ENCODE measurements at regions not wholly inside any gene's neighbourhood (a gene's known extent, or its start where the extent isn't known, plus 50 kb on each side); places are given as distances from the start of the nearest gene placed in this dataset.

DNA sequence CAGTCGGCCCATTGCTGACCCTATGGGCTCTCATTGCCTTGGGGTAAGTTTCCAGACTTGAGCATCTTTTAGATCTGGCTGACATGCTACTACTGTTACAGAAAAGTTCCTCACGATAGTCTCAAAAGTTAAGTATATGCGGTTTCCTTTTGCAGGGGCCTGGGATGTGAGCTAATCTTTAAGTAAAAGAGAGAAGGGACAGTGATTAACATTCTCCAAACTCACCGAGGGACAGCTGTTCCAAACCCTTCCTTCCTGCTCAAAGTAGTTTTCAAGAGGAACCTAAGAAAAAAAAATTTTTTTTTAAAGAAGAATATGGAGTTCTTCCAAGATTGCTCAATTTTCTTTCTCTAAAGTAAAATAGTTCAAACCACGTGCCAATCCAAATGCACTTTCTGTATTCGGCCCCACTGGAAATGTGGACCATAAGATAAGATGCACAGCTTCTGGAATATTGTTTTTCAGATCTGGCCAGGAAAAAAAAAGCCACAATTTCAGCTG, 168.0 kb upstream of the SPRY4 start:
- no peak for DNase-seq (ENCODE audit: low read depth)
- H3K4me3 ChIP-seq (ENCODE audit: low read depth, low read length) = no peak overlapping the region
- TF ChIP-seq CTCF (IDR thresholded peaks at IDR 0.05; ENCODE audit: low read depth, low read length, missing control alignments) = no peak
- in situ Hi-C loops (cut with HindIII; ENCODE audit: low sequenced_read_pairs) = no loop called here

GRCh38 chr5:142491679-142492078, 166.9 kb upstream of the SPRY4 start:
- no peak for TF ChIP-seq CTCF (IDR thresholded peaks at IDR 0.05; ENCODE audit: low read depth, low read length, missing control alignments)
- in situ Hi-C loops (cut with HindIII; ENCODE audit: low sequenced_read_pairs) = no loop called here
- no peak overlapping the region for H3K4me3 ChIP-seq (ENCODE audit: low read depth, low read length)
- DNase-seq (ENCODE audit: low read depth) = no peak

GRCh38 chr5:142491270-142491669, 166.4 kb upstream of the SPRY4 start:
- no peak overlapping the region for H3K4me3 ChIP-seq (ENCODE audit: low read depth, low read length)
- no peak for TF ChIP-seq CTCF (IDR thresholded peaks at IDR 0.05; ENCODE audit: low read depth, low read length, missing control alignments)
- no peak for DNase-seq (ENCODE audit: low read depth)
- in situ Hi-C loops (cut with HindIII; ENCODE audit: low sequenced_read_pairs) = no loop called here

DNA sequence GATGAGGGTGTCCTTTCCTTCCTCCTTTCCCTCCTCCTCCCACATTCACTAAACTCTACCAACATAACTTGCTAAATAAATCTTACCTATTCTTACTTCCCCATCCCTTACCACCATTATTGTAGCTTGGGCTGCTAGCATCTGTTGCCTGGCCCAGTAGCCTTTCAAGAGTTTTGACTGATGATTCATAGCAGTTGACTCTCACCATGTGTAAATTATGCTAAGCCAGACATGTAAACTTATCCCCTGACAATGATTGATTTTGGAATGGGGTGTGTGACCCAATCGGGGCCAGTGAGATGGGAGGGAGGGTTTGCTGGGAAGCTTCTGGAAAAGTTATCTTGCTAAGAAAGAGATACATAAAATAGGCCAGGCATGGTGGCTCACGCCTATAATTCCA, 161.8 kb upstream of the SPRY4 start:
- no peak for DNase-seq (ENCODE audit: low read depth)
- in situ Hi-C loops (cut with HindIII; ENCODE audit: low sequenced_read_pairs) = no loop called here
- TF ChIP-seq CTCF (IDR thresholded peaks at IDR 0.05; ENCODE audit: low read depth, low read length, missing control alignments) = no peak
- H3K4me3 ChIP-seq (ENCODE audit: low read depth, low read length) = no peak overlapping the region

DNA sequence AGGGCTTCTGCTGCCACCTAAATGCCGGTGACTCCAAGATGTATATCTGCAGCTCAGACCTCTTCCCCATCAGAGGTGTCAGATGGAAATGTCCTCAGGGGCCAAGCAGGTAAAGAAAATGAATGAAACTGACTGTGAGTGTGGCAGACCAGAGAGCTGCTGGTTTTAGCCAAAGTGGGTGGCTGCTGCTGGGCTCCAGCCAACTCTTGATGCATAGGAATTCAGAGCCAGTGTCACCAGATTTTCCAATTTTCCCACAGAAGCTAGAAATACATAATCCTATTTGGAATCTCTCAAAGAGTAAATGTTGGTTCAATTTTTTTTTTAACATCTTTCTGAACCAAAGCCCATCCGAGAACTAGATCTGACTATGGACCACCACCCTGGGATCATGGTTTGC, 161.2 kb upstream of the SPRY4 start:
- DNase-seq (ENCODE audit: low read depth) = no peak
- in situ Hi-C loops (cut with HindIII; ENCODE audit: low sequenced_read_pairs) = no loop called here
- H3K4me3 ChIP-seq (ENCODE audit: low read depth, low read length) = no peak overlapping the region
- TF ChIP-seq CTCF (IDR thresholded peaks at IDR 0.05; ENCODE audit: low read depth, low read length, missing control alignments) = no peak

DNA sequence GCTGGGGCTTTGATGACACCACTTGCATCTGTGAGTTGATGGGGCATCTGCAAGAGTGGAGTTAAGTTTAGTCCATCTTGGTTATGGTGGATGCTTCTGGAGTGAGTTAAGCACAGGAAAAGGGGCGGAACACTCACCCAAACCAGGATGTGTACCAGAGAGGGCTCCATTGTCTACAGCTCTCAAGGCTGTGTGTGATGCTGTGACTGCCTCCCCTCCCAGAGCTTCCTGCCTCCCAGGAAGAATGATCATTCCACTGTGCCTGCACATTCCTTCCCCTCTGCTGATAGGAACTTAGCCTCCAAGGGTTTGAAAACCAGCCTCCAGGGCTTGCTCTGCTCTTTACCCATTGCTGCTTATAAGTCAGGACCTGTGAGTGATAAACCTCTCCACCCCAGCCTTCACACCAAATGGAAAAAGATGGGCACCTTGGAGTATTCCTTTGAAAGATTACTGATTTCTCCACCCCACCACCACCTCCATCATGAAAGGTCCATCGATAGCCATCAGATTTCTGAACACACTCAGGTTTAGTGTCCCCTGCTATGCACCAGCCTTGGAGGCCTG, 160.1 kb upstream of the SPRY4 start:
- TF ChIP-seq CTCF (IDR thresholded peaks at IDR 0.05; ENCODE audit: low read depth, low read length, missing control alignments) = no peak
- H3K4me3 ChIP-seq (ENCODE audit: low read depth, low read length) = no peak overlapping the region
- no peak for DNase-seq (ENCODE audit: low read depth)
- in situ Hi-C loops (cut with HindIII; ENCODE audit: low sequenced_read_pairs) = no loop called here
